Bronchial epithelial cell (primary cell): ENCODE measurements at regions not wholly inside any gene's neighbourhood (a gene's known extent, or its start where the extent isn't known, plus 50 kb on each side); places are given as distances from the start of the nearest gene placed in this dataset.
A peak's percentile ranks its signal among the peaks of the same experiment; 100 is the strongest.

ENCODE experiments used
- DNase-seq: peaks from one replicate; pipeline ENCODE4 v3.0.0-alpha.2; 2010; ENCODE audit warnings: low read depth
- FAIRE-seq: peaks from 2 replicates; lab custom pipeline; 2011; peaks lifted over from hg19 to GRCh38; lab: Jason Lieb, UNC
- H3K27me3 ChIP-seq: 2 replicates; pipeline ENCODE4 v1.5.1; 2011; ENCODE audit warnings: low read length; ENCODE audit not compliant: control insufficient read depth, insufficient read depth
- H3K36me3 ChIP-seq: 2 replicates; pipeline ENCODE4 v1.5.1; 2011; ENCODE audit warnings: low read length; ENCODE audit not compliant: control insufficient read depth, insufficient read depth
- H3K4me3 ChIP-seq: 2 replicates; pipeline ENCODE4 v1.5.1; 2011; ENCODE audit warnings: mild to moderate bottlenecking, low read depth, low read length, control low read depth
- CTCF ChIP-seq: IDR thresholded peaks from 2 replicates; pipeline ENCODE4 v1.5.1; 2011; ENCODE audit warnings: mild to moderate bottlenecking, moderate library complexity, low read length, control low read depth, inconsistent platforms; ENCODE audit not compliant: insufficient read depth, severe bottlenecking

- Histone ChIP-seq H3K36me3 (no peaks in the 10 kb centered on the region), H3K27me3 (no peaks in the 10 kb centered on the region), H3K4me3 (no peak overlapping the region)
- FAIRE-seq (no peak), DNase-seq (no peak)
- TF ChIP-seq CTCF = no peak
Measured at GRCh38 chr17:33745047-33745760, 452.1 kb upstream of the ASIC2 start.

DNA sequence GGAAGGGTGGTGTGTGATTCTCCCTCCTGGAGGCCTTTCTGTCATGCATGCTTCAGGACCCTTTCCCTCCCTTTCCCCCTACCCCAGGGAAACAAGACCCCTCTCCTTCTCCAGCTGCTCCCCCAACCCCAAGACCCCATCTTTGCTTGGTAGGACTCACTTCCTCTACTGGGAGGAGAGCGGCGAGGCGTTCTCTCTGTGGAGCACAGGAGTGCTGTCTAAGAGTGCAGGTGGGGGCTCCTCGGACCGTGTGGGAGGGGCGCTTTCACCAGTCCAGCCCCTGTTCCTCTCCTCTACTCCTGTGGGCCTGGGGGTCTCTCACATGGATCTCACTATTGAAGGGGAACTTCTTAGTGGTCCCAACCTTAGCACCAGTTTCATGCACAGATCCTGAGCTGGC lies 456.1 kb upstream of the ASIC2 start:
- no peaks in the 10 kb centered on the region for H3K36me3 ChIP-seq
- no peaks in the 10 kb centered on the region for H3K27me3 ChIP-seq
- DNase-seq (no peak), FAIRE-seq (no peak)
- H3K4me3 ChIP-seq = no peak overlapping the region
- no peak for TF ChIP-seq CTCF

GRCh38 chr17:33750943-33751701 lies 458.0 kb upstream of the ASIC2 start:
- peak; percentile 52 for DNase-seq
- H3K4me3 ChIP-seq = no peak overlapping the region
- peak; percentile 81 for TF ChIP-seq CTCF
- H3K36me3 ChIP-seq = no peaks in the 10 kb centered on the region
- no peaks in the 10 kb centered on the region for H3K27me3 ChIP-seq
- FAIRE-seq = peak; percentile 7

DNA sequence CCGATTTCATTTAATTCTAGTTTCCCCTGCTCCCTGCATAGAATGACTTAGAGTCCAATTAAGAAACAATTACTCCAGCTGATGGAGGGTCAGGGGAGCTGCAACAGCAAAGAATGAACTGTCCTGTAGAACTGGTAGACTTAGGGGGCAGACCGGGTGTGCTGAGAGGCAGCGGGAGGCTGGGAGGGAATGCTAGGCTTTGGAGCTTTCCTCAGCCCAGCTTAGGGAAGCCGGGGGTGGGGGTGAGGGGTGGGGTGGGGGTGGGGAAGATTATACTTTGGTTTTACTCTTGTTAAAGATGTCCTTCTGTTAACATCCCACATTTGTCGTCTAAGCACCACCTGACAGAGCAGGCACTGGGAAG lies 458.6 kb upstream of the ASIC2 start:
- H3K4me3 ChIP-seq = no peak overlapping the region
- no peaks in the 10 kb centered on the region for H3K27me3 ChIP-seq
- no peaks in the 10 kb centered on the region for H3K36me3 ChIP-seq
- no peak for DNase-seq
- no peak for FAIRE-seq
- TF ChIP-seq CTCF = no peak

GRCh38 chr17:33753452-33753851 lies 460.4 kb upstream of the ASIC2 start:
- FAIRE-seq = no peak
- DNase-seq = no peak
- H3K27me3 ChIP-seq = no peaks in the 10 kb centered on the region
- no peak for TF ChIP-seq CTCF
- no peak overlapping the region for H3K4me3 ChIP-seq
- no peaks in the 10 kb centered on the region for H3K36me3 ChIP-seq

DNA sequence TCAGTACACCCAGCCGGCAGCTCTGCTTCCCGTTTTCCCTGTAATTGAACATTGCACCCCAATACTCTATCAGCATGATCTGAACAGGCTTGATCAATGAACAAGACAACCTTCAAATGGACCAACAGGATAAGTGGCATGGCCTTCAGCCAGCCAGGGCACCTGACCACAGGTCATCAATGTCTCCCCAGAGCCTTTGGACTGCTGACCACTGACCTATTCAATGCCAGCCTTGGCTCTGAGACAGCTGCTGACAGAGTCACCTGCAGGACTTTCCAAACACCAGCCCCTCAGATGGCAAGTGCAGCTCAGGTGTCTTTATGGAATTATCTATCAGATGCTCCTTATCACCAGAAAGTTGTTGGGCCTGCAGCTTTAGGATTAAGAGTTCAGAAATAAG lies 462.9 kb upstream of the ASIC2 start:
- H3K4me3 ChIP-seq = no peak overlapping the region
- DNase-seq (no peak), FAIRE-seq (peak; percentile 32)
- H3K36me3 ChIP-seq = no peaks in the 10 kb centered on the region
- TF ChIP-seq CTCF = no peak
- no peaks in the 10 kb centered on the region for H3K27me3 ChIP-seq
